Lower leg skin (tissue), 3 donors: ENCODE measurements at regions not wholly inside any gene's neighbourhood (a gene's known extent, or its start where the extent isn't known, plus 50 kb on each side); places are given as distances from the start of the nearest gene placed in this dataset.

Experiments
- CTCF ChIP-seq, 3 donors: fragments of 450-650 bp; IDR thresholded peaks; one replicate each; pipeline ENCODE4 v1.5.1; 2016; ENCODE audit warnings: antibody characterized with exemption in 3 of 3, mild to moderate bottlenecking in 3 of 3, moderate library complexity in 2 of 3
- POLR2A ChIP-seq, 2 donors: fragments of 450-650 bp; IDR thresholded peaks; one replicate each; pipeline ENCODE4 v1.6.1; 2016 to 2017; ENCODE audit warnings: antibody characterized with exemption in 2 of 2, mild to moderate bottlenecking in 1 of 2, moderate library complexity in 1 of 2

- no peak for TF ChIP-seq CTCF (IDR thresholded peaks at IDR 0.05)
- no peak for TF ChIP-seq POLR2A (IDR thresholded peaks at IDR 0.05)
These were observed 1026.7 kb downstream of the TBC1D22A start for GRCh38 chr22:47789171-47789570.
